Neuronal stem cell (in vitro differentiated cells): ENCODE measurements at regions not wholly inside any gene's neighbourhood (a gene's known extent, or its start where the extent isn't known, plus 50 kb on each side); places are given as distances from the start of the nearest gene placed in this dataset.
"Not testable (repeated sequence)": the region's sequence is repeated elsewhere in the genome, so short reads cannot be mapped to it uniquely, and the experiment has no call there.

Source experiments
- DNase-seq: peaks from one replicate; pipeline ENCODE4 v3.0.0-alpha.2; 2013; ENCODE audit warnings: low spot score
- H2AFZ ChIP-seq: one replicate; pipeline ENCODE4 v1.6.1; 2013; ENCODE audit warnings: mild to moderate bottlenecking, low read length, inconsistent platforms
- H2AK5ac ChIP-seq: 2 replicates; pipeline ENCODE4 v1.6.1; 2013; ENCODE audit warnings: low read depth, mild to moderate bottlenecking, inconsistent platforms, low read length, moderate library complexity, mixed read lengths
- H2BK120ac ChIP-seq: 2 replicates; pipeline ENCODE4 v1.6.1; 2013; ENCODE audit warnings: low read depth, mild to moderate bottlenecking, inconsistent platforms, low read length, moderate library complexity, mixed read lengths
- H2BK12ac ChIP-seq: one replicate; pipeline ENCODE4 v1.6.1; 2013; ENCODE audit warnings: low read length, inconsistent platforms
- H2BK15ac ChIP-seq: 2 replicates; pipeline ENCODE4 v1.6.1; 2013; ENCODE audit warnings: mild to moderate bottlenecking, low read length, inconsistent platforms, mixed read lengths
- H2BK5ac ChIP-seq: one replicate; pipeline ENCODE4 v1.6.1; 2013; ENCODE audit warnings: inconsistent platforms, mild to moderate bottlenecking, low read length, moderate library complexity
- H3K14ac ChIP-seq: one replicate; pipeline ENCODE4 v1.6.1; 2013; ENCODE audit warnings: low read length, inconsistent platforms
- H3K18ac ChIP-seq: 2 replicates; pipeline ENCODE4 v1.6.1; 2013; ENCODE audit warnings: low read length, inconsistent platforms
- H3K23ac ChIP-seq: 2 replicates; pipeline ENCODE4 v1.6.1; 2013; ENCODE audit warnings: low read depth, mild to moderate bottlenecking, mixed read lengths, low read length, inconsistent platforms; ENCODE audit not compliant: poor library complexity
- H3K27ac ChIP-seq: replicated peaks from 3 replicates; pipeline ENCODE4 v1.5.1; 2013; ENCODE audit warnings: low read length, inconsistent platforms
- H3K27me3 ChIP-seq, 3 experiments: 2 replicates each; pipeline ENCODE4 v1.6.1; 2013; ENCODE audit warnings: low read length in 3 of 3, mild to moderate bottlenecking in 2 of 3, inconsistent platforms in 1 of 3, low read depth in 1 of 3, mixed read lengths in 1 of 3, moderate library complexity in 1 of 3; ENCODE audit not compliant: control insufficient read depth in 3 of 3, insufficient read depth in 3 of 3
- H3K36me3 ChIP-seq, 2 donors: replicated peaks in 1 of 2; 2 replicates each; pipeline ENCODE4 v1.6.1; 2013; ENCODE audit warnings: low read length in 2 of 2; ENCODE audit not compliant: control insufficient read depth in 2 of 2, insufficient read depth in 2 of 2
- H3K4ac ChIP-seq: 2 replicates; pipeline ENCODE4 v1.6.1; 2013; ENCODE audit warnings: inconsistent platforms, mild to moderate bottlenecking, low read length, moderate library complexity
- H3K4me1 ChIP-seq, 2 donors: 1 replicate in 1 of 2; 2 replicates in 1 of 2; pipeline ENCODE4 v1.6.1; 2013; ENCODE audit warnings: low read length in 2 of 2, low read depth in 1 of 2; ENCODE audit not compliant: control insufficient read depth in 2 of 2, insufficient read depth in 1 of 2
- H3K4me2 ChIP-seq: one replicate; pipeline ENCODE4 v1.6.1; 2013; ENCODE audit warnings: mild to moderate bottlenecking, low read length, inconsistent platforms; ENCODE audit not compliant: insufficient read depth, poor library complexity, severe bottlenecking
- H3K4me3 ChIP-seq, 2 donors: 2 replicates each; pipeline ENCODE4 v1.5.1; 2013; ENCODE audit warnings: low read length in 2 of 2, mild to moderate bottlenecking in 2 of 2, inconsistent platforms in 1 of 2, moderate library complexity in 1 of 2
- H3K79me1 ChIP-seq: one replicate; pipeline ENCODE4 v1.6.1; 2013; ENCODE audit warnings: low read depth, mild to moderate bottlenecking, inconsistent platforms, low read length, moderate library complexity
- H3K9ac ChIP-seq: one replicate; pipeline ENCODE4 v1.6.1; 2013; ENCODE audit warnings: mild to moderate bottlenecking, low read depth, low read length, inconsistent platforms; ENCODE audit not compliant: poor library complexity
- H3K9me3 ChIP-seq, 2 donors: replicated peaks in 1 of 2; 2 replicates each; pipeline versions ENCODE3 to v1.6.1; 2013; ENCODE audit warnings: low read length in 2 of 2, mild to moderate bottlenecking in 2 of 2, inconsistent platforms in 1 of 2, low read depth in 1 of 2, mixed read lengths in 1 of 2, moderate library complexity in 1 of 2; ENCODE audit not compliant: control insufficient read depth in 2 of 2, insufficient read depth in 1 of 2
- H4K8ac ChIP-seq: one replicate; pipeline ENCODE4 v1.6.1; 2013; ENCODE audit warnings: low read depth, mild to moderate bottlenecking, inconsistent platforms, low read length, moderate library complexity
- H4K91ac ChIP-seq: one replicate; pipeline ENCODE4 v1.6.1; 2013; ENCODE audit warnings: low read length, low read depth, mild to moderate bottlenecking, inconsistent platforms; ENCODE audit not compliant: poor library complexity
- WGBS, 2 donors: extraction: QIAGEN DNeasy Blood & Tissue Kit; methylation state at CpG; one replicate each; pipeline ENCODE4 v1.1.7; 2013; ENCODE audit warnings: missing lambda C conversion rate in 2 of 2, mixed read lengths in 1 of 2; ENCODE audit not compliant: insufficient read length in 2 of 2, insufficient replicate concordance in 1 of 2; ENCODE audit errors: extremely low coverage in 2 of 2; 5-methylcytosine and 5-hydroxymethylcytosine counted together

DNA sequence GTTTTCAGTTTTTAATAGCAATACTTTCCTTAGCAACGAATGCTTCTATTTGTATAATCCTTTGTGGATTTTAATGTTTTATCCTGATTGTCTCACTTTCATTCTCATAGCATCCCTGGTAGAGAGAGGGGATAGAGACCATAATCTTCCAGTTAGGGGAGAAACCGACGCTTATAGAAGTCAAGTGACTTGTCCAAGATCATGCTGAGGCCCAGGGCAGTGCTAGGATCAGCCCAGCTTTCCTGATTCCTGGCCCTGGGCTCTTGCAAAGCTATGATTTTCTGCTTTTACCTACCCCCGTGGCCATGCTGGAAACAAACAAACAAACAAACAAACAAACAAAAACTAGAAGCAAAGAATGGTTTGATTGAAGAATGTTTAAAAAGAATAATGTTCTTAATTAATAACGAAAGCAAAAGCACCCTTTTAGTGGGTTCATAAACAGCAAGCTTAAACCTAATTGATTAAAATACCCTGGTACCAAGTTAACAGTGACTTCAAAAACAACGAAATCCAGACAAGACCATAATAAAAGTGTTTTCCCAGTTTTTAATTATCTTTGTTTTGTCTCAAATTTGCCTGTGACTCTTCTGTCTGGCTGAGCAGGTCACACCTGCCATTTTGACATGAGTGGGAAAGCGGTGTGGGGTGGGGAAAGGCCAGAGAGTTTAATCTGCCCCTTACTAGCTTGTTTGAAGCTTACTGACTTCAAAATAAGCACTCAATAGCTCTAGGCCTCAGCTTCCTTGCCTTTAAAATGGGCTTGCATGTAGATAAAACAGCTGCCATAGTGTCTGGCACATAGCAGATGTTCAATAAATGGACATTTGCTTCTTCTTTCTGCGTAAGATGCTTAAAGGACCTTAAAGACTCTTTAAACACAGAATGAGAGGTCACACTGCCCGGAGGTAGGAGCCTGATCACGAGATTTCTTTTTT lies 116.6 kb upstream of the MYCN start:
- Histone ChIP-seq H3K36me3 (no peaks in the 10 kb centered on the region), H4K91ac (no peak overlapping the region), H2BK120ac (no peak overlapping the region), H2BK5ac (no peak overlapping the region), H3K4me3 (no peak overlapping the region), H3K79me1 (no peaks in the 10 kb centered on the region), H3K18ac (no peak overlapping the region), H3K4me2 (no peak overlapping the region), H3K23ac (no peak overlapping the region), H3K14ac (no peak overlapping the region), H3K27me3 (peaks cover 0 to 18% (median 0%) of the 10 kb centered on the region in 3 experiments), H2AFZ (no peak overlapping the region), H3K9ac (no peak overlapping the region), H3K27ac (no peak overlapping the region), H3K9me3 (no peaks in the 10 kb centered on the region), H2BK15ac (no peak overlapping the region), H3K4ac (no peak overlapping the region), H2AK5ac (no peak overlapping the region), H2BK12ac (no peak overlapping the region), H4K8ac (no peak overlapping the region), H3K4me1 (peaks cover 15 to 30% of the 10 kb centered on the region in 2 donors)
- no peak for DNase-seq
- no CpG with 5 or more reads among the region's 10 CpGs for WGBS, 2 donors

DNA sequence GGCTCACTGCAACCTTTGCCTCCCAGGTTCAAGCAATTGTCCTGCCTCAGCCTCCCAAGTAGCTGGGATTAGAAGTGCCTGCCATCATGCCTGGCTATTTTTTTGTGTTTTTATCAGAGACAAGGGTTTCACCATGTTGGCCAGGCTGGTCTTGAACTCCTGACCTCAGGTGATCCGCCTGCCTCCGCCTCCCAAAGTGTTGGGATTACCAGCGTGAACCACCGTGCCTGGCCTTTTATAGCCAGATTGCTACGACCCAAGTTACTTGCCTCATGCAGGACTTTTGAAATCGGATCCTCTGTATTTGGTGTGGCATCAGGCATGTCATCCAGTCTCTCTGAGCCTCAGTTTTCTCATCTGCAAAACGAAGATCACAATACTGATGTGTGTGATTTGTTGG lies 115.9 kb upstream of the MYCN start:
- not testable (repeated sequence) for H3K4me2 ChIP-seq

GRCh38 chr2:15825276-15825980 lies 114.9 kb upstream of the MYCN start:
- no peak overlapping the region for H2BK15ac ChIP-seq
- no CpG with 5 or more reads among the region's 13 CpGs for WGBS, 2 donors
- peak overlapping the region; percentile 32 for H3K18ac ChIP-seq
- H2BK120ac ChIP-seq, result no peak overlapping the region
- H3K9me3 ChIP-seq, result no peaks in the 10 kb centered on the region
- H3K27me3 ChIP-seq, result peaks cover 0 to 18% (median 0%) of the 10 kb centered on the region in 3 experiments
- no peaks in the 10 kb centered on the region for H3K79me1 ChIP-seq
- H3K4me3 ChIP-seq, result no peak overlapping the region
- no peak overlapping the region for H2AK5ac ChIP-seq
- H3K4me2 ChIP-seq, result no peak overlapping the region
- peak overlapping the region; percentile 36 for H3K27ac ChIP-seq
- H3K14ac ChIP-seq, result no peak overlapping the region
- H2BK5ac ChIP-seq, result no peak overlapping the region
- no peak overlapping the region for H4K8ac ChIP-seq
- H3K4me1 ChIP-seq, result peaks cover 4 to 22% of the 10 kb centered on the region in 2 donors
- DNase-seq, result no peak
- H3K9ac ChIP-seq, result no peak overlapping the region
- H2AFZ ChIP-seq, result no peak overlapping the region
- H3K36me3 ChIP-seq, result no peaks in the 10 kb centered on the region
- no peak overlapping the region for H3K23ac ChIP-seq
- no peak overlapping the region for H2BK12ac ChIP-seq
- no peak overlapping the region for H4K91ac ChIP-seq
- H3K4ac ChIP-seq, result no peak overlapping the region

More for the DNA sequence above, 115.9 kb upstream of the MYCN start:
- not testable (repeated sequence) for H2AK5ac ChIP-seq, H3K36me3 ChIP-seq, H3K4me3 ChIP-seq, H2BK12ac ChIP-seq, H3K14ac ChIP-seq, H2BK5ac ChIP-seq, H3K4ac ChIP-seq, H3K9me3 ChIP-seq, H3K27ac ChIP-seq, H3K18ac ChIP-seq, H4K8ac ChIP-seq, H2BK15ac ChIP-seq, H2BK120ac ChIP-seq, H2AFZ ChIP-seq, H3K23ac ChIP-seq, H3K9ac ChIP-seq, H4K91ac ChIP-seq, H3K79me1 ChIP-seq, DNase-seq
- peaks cover 0 to 18% (median 0%) of the 10 kb centered on the region in 3 experiments for H3K27me3 ChIP-seq
- peaks cover 12 to 25% of the 10 kb centered on the region in 2 donors for H3K4me1 ChIP-seq
- WGBS, 2 donors, result no CpG with 5 or more reads among the region's 7 CpGs

DNA sequence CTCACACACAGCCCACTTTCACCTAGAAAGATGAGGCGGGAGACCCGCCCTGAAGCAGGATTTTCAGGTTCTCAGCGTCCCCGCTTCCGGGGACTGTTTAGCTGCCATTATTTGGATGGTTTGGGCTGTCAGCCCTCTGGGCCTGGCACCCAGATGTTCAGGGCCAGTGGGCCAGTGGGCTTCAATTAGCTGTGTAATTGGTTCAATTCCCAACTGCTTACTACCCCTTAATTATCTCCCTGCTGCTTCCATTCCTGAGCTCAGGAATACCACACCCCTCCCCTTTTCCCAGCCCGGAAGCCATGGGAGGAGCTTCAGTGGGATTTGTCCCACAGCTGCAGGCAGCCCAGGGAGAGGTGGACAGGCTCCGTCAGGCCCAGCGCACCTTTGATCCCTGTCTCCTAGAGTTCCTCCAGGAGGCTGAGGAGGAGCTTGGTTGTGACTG lies 114.1 kb upstream of the MYCN start:
- DNase-seq, result peak; percentile 39
- Histone ChIP-seq H3K27me3 (peaks cover 0 to 18% (median 0%) of the 10 kb centered on the region in 3 experiments), H4K91ac (no peak overlapping the region)

More for the DNA sequence above, 114.1 kb upstream of the MYCN start:
- Histone ChIP-seq H2BK5ac (no peak overlapping the region), H3K4me1 (peaks cover 4 to 19% of the 10 kb centered on the region in 2 donors), H3K4me2 (no peak overlapping the region), H2AK5ac (no peak overlapping the region), H2BK15ac (no peak overlapping the region), H4K8ac (no peak overlapping the region), H3K4ac (no peak overlapping the region), H3K9me3 (no peaks in the 10 kb centered on the region), H3K27ac (peak overlapping the region; percentile 36), H3K9ac (no peak overlapping the region), H3K23ac (no peak overlapping the region), H3K18ac (no peak overlapping the region), H3K36me3 (no peaks in the 10 kb centered on the region), H3K4me3 (no peak overlapping the region), H2AFZ (no peak overlapping the region), H3K79me1 (no peaks in the 10 kb centered on the region), H2BK120ac (no peak overlapping the region), H2BK12ac (no peak overlapping the region), H3K14ac (no peak overlapping the region)
- no CpG with 5 or more reads among the region's 8 CpGs for WGBS, 2 donors
